GM18498 (cell line): ENCODE measurements at regions not wholly inside any gene's neighbourhood (a gene's known extent, or its start where the extent isn't known, plus 50 kb on each side); places are given as distances from the start of the nearest gene placed in this dataset.

Experiments used
- ATAC-seq: cut with Tn5 transposase; IDR thresholded peaks from one replicate; pipeline ENCODE4 v1.9.1; 2021; ENCODE audit warnings: mild to moderate bottlenecking, moderate library complexity; ENCODE audit not compliant: unreplicated experiment

- no peak for ATAC-seq
Measured at GRCh38 chr2:228722311-228722710, 540.8 kb upstream of the SPHKAP start.

- no peak for ATAC-seq
Measured at GRCh38 chr2:228720895-228721294, 539.4 kb upstream of the SPHKAP start.

GRCh38 chr2:228709788-228710371, 528.4 kb upstream of the SPHKAP start:
- ATAC-seq: no peak

GRCh38 chr2:228707846-228708245, 526.4 kb upstream of the SPHKAP start:
- ATAC-seq: no peak

- ATAC-seq: no peak
Measured at GRCh38 chr2:228705318-228705717, 523.8 kb upstream of the SPHKAP start.

GRCh38 chr2:228703152-228703551, 521.7 kb upstream of the SPHKAP start:
- ATAC-seq: no peak

GRCh38 chr2:228701506-228701905, 520.0 kb upstream of the SPHKAP start:
- ATAC-seq: no peak

GRCh38 chr2:228700638-228701037, 519.2 kb upstream of the SPHKAP start:
- ATAC-seq: no peak

GRCh38 chr2:228699888-228700287, 518.4 kb upstream of the SPHKAP start:
- ATAC-seq: no peak

- no peak for ATAC-seq
Measured at GRCh38 chr2:228699400-228699799, 517.9 kb upstream of the SPHKAP start.

- no peak for ATAC-seq
Measured at GRCh38 chr2:228698963-228699362, 517.5 kb upstream of the SPHKAP start.

- ATAC-seq: no peak
Measured at GRCh38 chr2:228697456-228697855, 516.0 kb upstream of the SPHKAP start.

- no peak for ATAC-seq
Measured at GRCh38 chr2:228690681-228691080, 509.2 kb upstream of the SPHKAP start.

GRCh38 chr2:228689053-228689452, 507.6 kb upstream of the SPHKAP start:
- ATAC-seq: no peak

GRCh38 chr2:228688007-228688645, 506.6 kb upstream of the SPHKAP start:
- ATAC-seq: no peak

GRCh38 chr2:228681979-228682378, 500.5 kb upstream of the SPHKAP start:
- no peak for ATAC-seq

GRCh38 chr2:228681426-228681825, 499.9 kb upstream of the SPHKAP start:
- ATAC-seq: no peak

- no peak for ATAC-seq
Measured at GRCh38 chr2:228678110-228678509, 496.6 kb upstream of the SPHKAP start.

GRCh38 chr2:228675646-228676045, 494.2 kb upstream of the SPHKAP start:
- ATAC-seq: no peak

- no peak for ATAC-seq
Measured at GRCh38 chr2:228675091-228675490, 493.6 kb upstream of the SPHKAP start.

- ATAC-seq: no peak
Measured at GRCh38 chr2:228673876-228674554, 492.5 kb upstream of the SPHKAP start.

- ATAC-seq: no peak
Measured at GRCh38 chr2:228669690-228670089, 488.2 kb upstream of the SPHKAP start.
